ENCODE measurements at regions not wholly inside any gene's neighbourhood (a gene's known extent, or its start where the extent isn't known, plus 50 kb on each side); places are given as distances from the start of the nearest gene placed in this dataset.
"Not testable (repeated sequence)": the region's sequence is repeated elsewhere in the genome, so short reads cannot be mapped to it uniquely, and the experiment has no call there.

GRCh38 chr1:187630653-187631380 lies 802.1 kb downstream of the PLA2G4A start:
- no peak for DNase-seq (ENCODE audit: low read depth)

DNA sequence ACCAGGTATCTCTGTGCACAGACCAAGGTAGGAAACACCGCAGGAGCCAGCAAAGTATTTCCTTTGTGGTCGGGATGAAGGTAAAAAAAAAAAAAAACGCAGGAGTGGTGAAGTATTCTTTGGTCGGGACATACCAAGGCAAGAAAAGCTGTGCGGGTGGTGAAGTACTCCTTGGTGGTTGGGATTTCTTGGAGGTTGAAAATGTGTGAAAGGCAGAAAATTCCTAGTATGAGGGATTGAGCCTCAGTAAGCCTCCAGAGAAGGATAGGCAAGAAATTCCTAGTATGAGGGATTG lies 802.6 kb downstream of the PLA2G4A start:
- no peak for DNase-seq (ENCODE audit: low read depth)

- no peak for DNase-seq (ENCODE audit: low read depth)
Observed at GRCh38 chr1:187631984-187632383, 803.2 kb downstream of the PLA2G4A start.

GRCh38 chr1:187634940-187635339 lies 806.2 kb downstream of the PLA2G4A start:
- DNase-seq (ENCODE audit: low read depth) = no peak

GRCh38 chr1:187638733-187639434 lies 810.1 kb downstream of the PLA2G4A start:
- DNase-seq (ENCODE audit: low read depth) = no peak

DNA sequence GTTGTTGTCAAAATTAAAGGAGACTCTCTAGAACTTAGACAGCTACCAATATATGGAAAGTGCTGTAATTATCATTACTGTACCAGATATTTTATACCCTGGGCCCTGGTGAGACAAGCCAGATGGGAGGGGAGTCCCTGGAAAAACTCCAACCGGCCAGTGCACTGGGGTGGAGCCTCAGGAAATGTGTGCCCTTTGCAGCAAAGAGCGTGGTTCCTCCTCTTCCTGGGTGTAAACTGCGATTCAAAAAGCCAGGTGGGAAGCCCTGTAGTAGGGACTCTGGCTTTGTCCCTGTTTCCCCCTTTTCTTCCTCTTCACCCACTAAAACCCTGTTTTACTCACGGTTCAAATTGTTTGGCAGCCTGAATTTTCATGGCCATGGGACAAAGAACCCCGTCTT lies 812.3 kb downstream of the PLA2G4A start:
- DNase-seq (ENCODE audit: low read depth) = no peak

- DNase-seq (ENCODE audit: low read depth) = no peak
Observed at GRCh38 chr1:187641463-187641862, 812.7 kb downstream of the PLA2G4A start.

- DNase-seq (ENCODE audit: low read depth) = no peak
Observed at GRCh38 chr1:187641907-187642306, 813.2 kb downstream of the PLA2G4A start.

GRCh38 chr1:187645651-187646050 lies 816.9 kb downstream of the PLA2G4A start:
- no peak for DNase-seq (ENCODE audit: low read depth)

DNA sequence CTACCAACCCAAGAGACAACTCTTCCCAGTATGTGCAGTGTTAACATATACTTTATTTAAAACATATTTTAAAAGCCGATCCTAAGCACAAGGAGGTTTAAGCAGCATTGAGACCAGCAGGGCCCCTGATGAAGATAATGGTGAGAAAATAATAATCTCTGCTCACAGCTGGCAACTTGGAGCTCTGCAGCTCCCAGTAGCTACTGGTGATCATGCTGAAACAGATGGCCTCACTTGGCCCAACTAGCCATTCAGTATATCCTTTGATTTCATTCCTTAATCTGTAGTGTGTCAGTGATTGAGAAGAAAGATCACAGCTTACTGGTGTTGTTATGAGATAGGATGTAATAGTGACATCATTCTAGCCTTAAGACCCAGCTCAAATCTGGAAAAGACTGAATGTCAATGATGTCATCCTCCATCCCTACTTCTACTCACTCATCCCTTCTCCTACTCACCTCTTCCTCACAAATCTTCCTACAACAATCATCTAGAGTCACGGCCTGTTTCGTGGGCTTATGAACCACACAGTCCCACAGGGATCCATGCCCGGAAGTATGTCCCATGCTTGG lies 817.9 kb downstream of the PLA2G4A start:
- DNase-seq (ENCODE audit: low read depth) = no peak

- DNase-seq (ENCODE audit: low read depth) = no peak
Observed at GRCh38 chr1:187648091-187648490, 819.3 kb downstream of the PLA2G4A start.

DNA sequence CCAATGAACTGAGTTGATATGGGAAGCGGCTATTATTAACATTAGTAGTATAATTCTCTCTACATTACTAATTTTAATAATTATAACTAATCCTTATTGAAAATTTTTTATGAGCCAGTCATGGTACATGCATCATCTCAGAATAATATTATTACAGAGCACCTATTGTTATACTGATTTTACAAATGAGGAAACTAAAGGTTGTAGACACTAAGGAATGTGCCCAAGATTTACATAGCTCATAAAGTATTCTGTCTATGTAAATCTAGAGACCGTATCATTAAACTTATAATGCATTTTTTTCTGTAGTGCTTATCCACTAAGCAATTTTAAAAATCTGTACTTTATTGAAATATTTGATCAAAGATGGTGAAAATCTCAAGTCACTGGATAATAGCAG lies 825.9 kb downstream of the PLA2G4A start:
- no peak for DNase-seq (ENCODE audit: low read depth)

- DNase-seq (ENCODE audit: low read depth) = no peak
Observed at GRCh38 chr1:187655104-187655503, 826.4 kb downstream of the PLA2G4A start.

GRCh38 chr1:187665483-187665882 lies 836.7 kb downstream of the PLA2G4A start:
- DNase-seq (ENCODE audit: low read depth) = no peak

DNA sequence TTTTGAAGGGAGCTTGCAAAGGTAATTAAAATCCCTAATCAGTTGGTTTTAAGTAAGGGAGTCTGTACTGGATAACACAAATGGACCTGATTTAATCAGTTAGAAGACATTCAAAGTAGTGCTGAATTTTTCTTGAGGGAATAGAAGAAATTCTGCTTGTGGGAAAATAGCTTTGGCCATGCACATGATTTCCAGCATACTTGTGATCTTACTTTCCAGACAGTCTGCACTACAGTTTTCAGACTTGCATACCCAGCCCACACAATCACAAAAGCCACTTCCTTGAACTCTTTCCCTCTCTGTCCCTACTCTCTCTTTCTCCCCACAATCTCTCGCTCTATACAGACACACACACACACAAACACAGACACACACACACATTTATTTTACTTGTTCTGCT lies 852.1 kb downstream of the PLA2G4A start:
- no peak for DNase-seq (ENCODE audit: low read depth)

- no peak for DNase-seq (ENCODE audit: low read depth)
Observed at GRCh38 chr1:187682112-187682511, 853.4 kb downstream of the PLA2G4A start.

DNA sequence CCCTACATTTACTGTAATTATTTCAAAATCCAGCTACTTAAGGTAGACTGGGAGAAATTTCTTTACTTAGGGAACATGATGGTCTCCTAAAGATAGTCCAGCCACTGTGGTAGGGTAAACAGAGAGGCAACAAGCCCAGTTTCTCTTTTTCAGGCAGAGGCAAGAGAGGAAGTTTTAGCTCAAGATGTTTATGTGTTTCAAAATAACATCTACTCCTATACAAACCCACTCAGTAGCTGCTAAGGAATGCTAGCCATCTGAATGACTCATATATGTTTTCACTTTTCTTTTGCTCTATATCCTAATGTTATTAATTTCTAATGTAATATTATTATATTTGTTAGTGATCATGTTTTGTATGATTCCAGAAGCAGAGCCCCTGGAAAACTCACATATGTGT lies 856.6 kb downstream of the PLA2G4A start:
- DNase-seq (ENCODE audit: low read depth) = peak; percentile 3

GRCh38 chr1:187689129-187689528 lies 860.4 kb downstream of the PLA2G4A start:
- DNase-seq (ENCODE audit: low read depth) = peak; percentile 11

- peak; percentile 39 for DNase-seq (ENCODE audit: low read depth)
Observed at GRCh38 chr1:187691439-187691838, 862.7 kb downstream of the PLA2G4A start.

DNA sequence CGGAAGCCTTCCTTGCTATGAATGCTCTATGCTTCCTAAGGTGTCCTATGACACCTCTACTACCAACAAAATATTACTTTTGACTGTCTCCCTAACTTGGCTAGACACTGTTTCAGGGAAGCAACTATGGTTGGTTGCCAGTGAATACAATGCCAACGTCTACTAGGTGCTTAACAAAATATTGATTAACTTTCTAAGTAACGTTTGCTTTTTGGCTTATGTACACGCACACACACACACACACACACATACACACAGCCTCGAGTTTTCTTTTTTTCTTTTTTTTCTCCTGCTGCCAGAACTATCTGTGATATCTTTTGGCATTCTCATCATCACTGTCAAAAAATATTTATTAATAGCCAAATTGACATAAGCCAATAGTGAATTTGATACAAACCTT lies 864.0 kb downstream of the PLA2G4A start:
- DNase-seq (ENCODE audit: low read depth) = no peak

DNA sequence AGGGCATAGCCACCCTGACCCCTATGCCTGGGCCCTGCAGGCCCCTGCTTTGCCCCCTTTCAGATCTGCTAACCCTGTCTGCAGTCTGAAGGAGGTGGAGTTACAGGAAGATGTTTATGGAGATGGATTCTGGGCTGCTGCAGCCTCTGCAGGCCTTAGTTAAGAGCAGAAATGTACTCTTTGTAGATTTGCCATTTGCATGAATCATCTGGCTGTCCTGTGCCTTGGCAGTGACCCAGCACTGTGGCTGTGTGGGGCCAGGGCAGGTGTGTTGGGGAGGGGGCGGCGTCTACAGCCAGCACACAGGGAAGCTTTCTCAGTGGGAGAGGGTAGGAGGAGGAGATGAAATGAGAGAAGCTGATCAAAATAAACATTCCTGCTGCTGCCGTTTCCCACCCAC lies 867.3 kb downstream of the PLA2G4A start:
- no peak for DNase-seq (ENCODE audit: low read depth)

DNA sequence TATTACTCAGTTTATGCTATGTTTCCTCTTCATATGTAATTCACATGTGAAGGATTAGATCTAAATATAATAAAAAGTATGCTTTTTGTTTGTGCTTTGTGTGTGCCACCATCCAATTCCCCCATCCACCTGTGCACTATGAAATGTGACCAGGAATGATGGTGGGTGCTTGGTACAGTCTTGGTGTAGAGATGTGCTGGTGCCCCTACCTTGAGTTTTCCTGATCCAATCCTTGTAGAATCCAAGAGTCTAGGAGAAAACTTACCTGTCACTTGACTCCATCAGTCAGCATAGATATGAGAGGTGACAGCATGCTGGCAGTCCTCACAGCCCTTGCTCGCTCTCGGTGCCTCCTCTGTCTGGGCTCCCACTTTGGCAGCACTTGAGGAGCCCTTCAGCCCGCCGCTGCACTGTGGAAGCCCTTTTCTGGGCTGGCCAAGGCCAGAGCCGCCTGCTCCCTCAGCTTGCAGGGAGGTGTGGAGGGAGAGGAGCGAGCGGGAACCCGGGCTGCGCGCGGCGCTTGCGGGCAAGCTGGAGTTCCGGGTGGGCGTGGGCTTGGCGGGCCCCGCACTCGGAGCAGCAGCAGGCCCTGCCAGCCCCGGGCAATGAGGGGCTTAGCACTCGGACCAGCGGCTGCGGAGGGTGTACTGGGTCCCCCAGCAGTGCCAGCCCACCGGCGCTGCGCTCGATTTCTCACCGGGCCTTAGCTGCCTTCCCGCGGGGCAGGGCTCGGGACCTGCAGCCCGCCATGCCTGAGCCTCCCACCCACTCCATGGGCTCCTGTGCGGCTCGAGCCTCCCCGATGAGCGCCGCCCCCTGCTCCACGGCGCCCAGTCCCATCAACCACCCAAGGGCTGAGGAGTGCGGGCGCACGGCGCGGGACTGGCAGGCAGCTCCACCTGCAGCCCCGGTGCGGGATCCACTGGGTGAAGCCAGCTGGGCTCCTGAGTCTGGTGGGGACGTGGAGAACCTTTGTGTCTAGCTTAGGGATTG lies 874.7 kb downstream of the PLA2G4A start:
- not testable (repeated sequence) for DNase-seq (ENCODE audit: low read depth)

Data from GM04504 (cell line).